ENCODE measurements at regions not wholly inside any gene's neighbourhood (a gene's known extent, or its start where the extent isn't known, plus 50 kb on each side); places are given as distances from the start of the nearest gene placed in this dataset.

DNA sequence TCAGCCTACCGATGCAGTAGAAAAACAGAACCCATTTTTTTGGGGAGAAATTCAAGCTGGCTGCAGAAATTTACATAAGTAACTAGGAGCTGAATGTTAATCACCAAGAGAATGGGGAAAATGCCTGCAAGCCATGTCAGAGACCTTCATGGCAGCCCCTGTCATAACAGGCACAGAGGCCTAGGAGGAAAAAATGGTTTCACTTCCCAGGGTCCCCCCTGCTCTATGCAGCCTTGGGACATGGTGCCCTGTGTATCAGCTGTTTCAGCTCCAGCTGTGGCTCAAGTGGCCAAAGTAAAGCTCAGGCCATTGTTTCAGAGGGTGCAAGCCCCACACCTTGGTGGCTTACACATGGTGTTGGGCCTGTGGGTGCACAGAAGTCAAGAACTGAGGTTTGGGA is 842.5 kb downstream of the FLRT2 start:
- CTCF ChIA-PET, result no interaction called here
- no peak overlapping the region for H3K27ac ChIP-seq (ENCODE audit: low read depth in 1 of 2, low read length in 2 of 2)
- H3K27me3 ChIP-seq (ENCODE audit: control insufficient read depth in 1 of 2, insufficient read depth in 2 of 2, low read length in 2 of 2), result no peaks in the 10 kb centered on the region
- H3K4me1 ChIP-seq (ENCODE audit: insufficient read depth, low read length), result no peaks in the 10 kb centered on the region
- no peak overlapping the region for H3K27ac Mint-ChIP-seq
- H3K4me3 Mint-ChIP-seq, result no peak overlapping the region
- intact Hi-C loops (cut with DNase I, micrococcal nuclease), result no loop called here
- POLR2A ChIA-PET, result no interaction called here
- H3K36me3 ChIP-seq (ENCODE audit: insufficient read depth, low read length), result no peaks in the 10 kb centered on the region
- TF ChIP-seq, protein P1, sequence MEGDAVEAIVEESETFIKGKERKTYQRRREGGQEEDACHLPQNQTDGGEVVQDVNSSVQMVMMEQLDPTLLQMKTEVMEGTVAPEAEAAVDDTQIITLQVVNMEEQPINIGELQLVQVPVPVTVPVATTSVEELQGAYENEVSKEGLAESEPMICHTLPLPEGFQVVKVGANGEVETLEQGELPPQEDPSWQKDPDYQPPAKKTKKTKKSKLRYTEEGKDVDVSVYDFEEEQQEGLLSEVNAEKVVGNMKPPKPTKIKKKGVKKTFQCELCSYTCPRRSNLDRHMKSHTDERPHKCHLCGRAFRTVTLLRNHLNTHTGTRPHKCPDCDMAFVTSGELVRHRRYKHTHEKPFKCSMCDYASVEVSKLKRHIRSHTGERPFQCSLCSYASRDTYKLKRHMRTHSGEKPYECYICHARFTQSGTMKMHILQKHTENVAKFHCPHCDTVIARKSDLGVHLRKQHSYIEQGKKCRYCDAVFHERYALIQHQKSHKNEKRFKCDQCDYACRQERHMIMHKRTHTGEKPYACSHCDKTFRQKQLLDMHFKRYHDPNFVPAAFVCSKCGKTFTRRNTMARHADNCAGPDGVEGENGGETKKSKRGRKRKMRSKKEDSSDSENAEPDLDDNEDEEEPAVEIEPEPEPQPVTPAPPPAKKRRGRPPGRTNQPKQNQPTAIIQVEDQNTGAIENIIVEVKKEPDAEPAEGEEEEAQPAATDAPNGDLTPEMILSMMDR (IDR thresholded peaks at IDR 0.05), result no peak
- no peak overlapping the region for H3K4me3 ChIP-seq (ENCODE audit: low read length)
- no peaks in the 10 kb centered on the region for H3K36me3 Mint-ChIP-seq (ENCODE audit: low read depth)
- no peak for ATAC-seq (ENCODE audit: poor library complexity)
- no peaks in the 10 kb centered on the region for H3K4me1 Mint-ChIP-seq (ENCODE audit: low read depth)
- no peaks in the 10 kb centered on the region for H3K9me3 Mint-ChIP-seq
- H3K9me3 ChIP-seq (ENCODE audit: control insufficient read depth in 1 of 2, insufficient read depth in 1 of 2, low read length in 2 of 2), result peaks cover 0 to 6% of the 10 kb centered on the region in 2 experiments
- H3K27me3 Mint-ChIP-seq, result no peaks in the 10 kb centered on the region
- DNase-seq, result no peak

GRCh38 chr14:86364634-86365033 is 834.7 kb downstream of the FLRT2 start:
- no peaks in the 10 kb centered on the region for H3K36me3 Mint-ChIP-seq (ENCODE audit: low read depth)
- CTCF ChIA-PET, result no interaction called here
- H3K4me3 Mint-ChIP-seq, result no peak overlapping the region
- H3K4me3 ChIP-seq (ENCODE audit: low read length), result no peak overlapping the region
- no peaks in the 10 kb centered on the region for H3K27me3 Mint-ChIP-seq
- H3K27ac Mint-ChIP-seq, result no peak overlapping the region
- no peaks in the 10 kb centered on the region for H3K4me1 Mint-ChIP-seq (ENCODE audit: low read depth)
- no peaks in the 10 kb centered on the region for H3K4me1 ChIP-seq (ENCODE audit: insufficient read depth, low read length)
- H3K9me3 ChIP-seq (ENCODE audit: control insufficient read depth in 1 of 2, insufficient read depth in 1 of 2, low read length in 2 of 2), result peaks cover 0 to 16% of the 10 kb centered on the region in 2 experiments
- no peaks in the 10 kb centered on the region for H3K9me3 Mint-ChIP-seq
- ATAC-seq (ENCODE audit: poor library complexity) (no peak), DNase-seq (no peak)
- intact Hi-C loops (cut with DNase I, micrococcal nuclease), result no loop called here
- H3K27me3 ChIP-seq (ENCODE audit: control insufficient read depth in 1 of 2, insufficient read depth in 2 of 2, low read length in 2 of 2), result no peaks in the 10 kb centered on the region
- TF ChIP-seq, protein P1 (IDR thresholded peaks at IDR 0.05), result no peak
- no peak overlapping the region for H3K27ac ChIP-seq (ENCODE audit: low read depth in 1 of 2, low read length in 2 of 2)
- POLR2A ChIA-PET, result no interaction called here
- H3K36me3 ChIP-seq (ENCODE audit: insufficient read depth, low read length), result no peaks in the 10 kb centered on the region

- Mint-ChIP-seq H3K4me1 (ENCODE audit: low read depth) (no peaks in the 10 kb centered on the region), H3K4me3 (no peak overlapping the region), H3K27me3 (no peaks in the 10 kb centered on the region), H3K9me3 (no peaks in the 10 kb centered on the region), H3K36me3 (ENCODE audit: low read depth) (no peaks in the 10 kb centered on the region), H3K27ac (no peak overlapping the region)
- H3K27me3 ChIP-seq (ENCODE audit: control insufficient read depth in 1 of 2, insufficient read depth in 2 of 2, low read length in 2 of 2), result no peaks in the 10 kb centered on the region
- no peaks in the 10 kb centered on the region for H3K4me1 ChIP-seq (ENCODE audit: insufficient read depth, low read length)
- H3K36me3 ChIP-seq (ENCODE audit: insufficient read depth, low read length), result no peaks in the 10 kb centered on the region
- DNase-seq (no peak), ATAC-seq (ENCODE audit: poor library complexity) (no peak)
- peaks cover 0 to 16% of the 10 kb centered on the region in 2 experiments for H3K9me3 ChIP-seq (ENCODE audit: control insufficient read depth in 1 of 2, insufficient read depth in 1 of 2, low read length in 2 of 2)
- H3K4me3 ChIP-seq (ENCODE audit: low read length), result no peak overlapping the region
- no peak overlapping the region for H3K27ac ChIP-seq (ENCODE audit: low read depth in 1 of 2, low read length in 2 of 2)
- CTCF ChIA-PET, result no interaction called here
- intact Hi-C loops (cut with DNase I, micrococcal nuclease), result no loop called here
- POLR2A ChIA-PET, result no interaction called here
- TF ChIP-seq, protein P1 (IDR thresholded peaks at IDR 0.05), result no peak
Observed at GRCh38 chr14:86363576-86363975, 833.6 kb downstream of the FLRT2 start.
